GM21390 (cell line): ENCODE measurements at regions not wholly inside any gene's neighbourhood (a gene's known extent, or its start where the extent isn't known, plus 50 kb on each side); places are given as distances from the start of the nearest gene placed in this dataset.

Experiments used
- ATAC-seq: cut with Tn5 transposase; IDR thresholded peaks from one replicate; pipeline ENCODE4 v1.9.1; 2021; ENCODE audit not compliant: unreplicated experiment

DNA sequence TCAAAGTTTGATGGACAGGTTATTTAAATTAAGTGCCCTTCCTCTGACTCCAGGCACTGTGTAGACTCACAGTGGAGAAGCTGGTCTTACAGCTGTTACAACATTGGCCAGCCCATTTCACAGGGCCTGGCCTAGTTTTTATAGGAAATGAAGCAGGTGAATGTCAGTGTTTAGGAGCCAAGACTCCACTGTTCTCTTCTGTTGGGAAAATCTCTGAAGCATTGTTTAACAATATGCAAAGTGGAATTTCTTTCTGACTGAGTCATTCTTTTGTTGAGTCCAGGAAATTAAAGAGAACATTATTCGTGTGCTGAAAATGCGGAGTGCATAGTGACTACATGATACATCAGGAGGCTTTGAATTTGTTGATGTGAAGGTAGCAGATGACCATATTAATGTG lies 64.7 kb downstream of the ARRDC4 start:
- ATAC-seq, result no peak

DNA sequence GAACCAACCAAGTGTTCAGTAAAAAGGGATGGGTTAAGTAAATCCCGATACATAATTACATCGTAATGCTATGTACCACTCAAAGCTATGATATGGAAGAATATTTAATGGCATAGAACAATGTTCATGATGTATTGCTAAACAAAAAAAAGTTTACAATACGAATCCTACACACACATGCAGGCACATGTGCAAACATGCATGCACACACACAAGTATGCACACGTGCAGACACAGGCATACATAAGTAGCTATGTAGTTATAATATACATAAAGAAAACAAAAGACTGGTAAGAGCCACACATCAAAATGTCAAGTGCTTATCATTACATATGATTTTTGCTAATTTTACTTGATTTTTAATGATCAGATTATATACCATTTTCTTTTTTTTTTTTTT lies 74.2 kb downstream of the ARRDC4 start:
- ATAC-seq, result no peak

DNA sequence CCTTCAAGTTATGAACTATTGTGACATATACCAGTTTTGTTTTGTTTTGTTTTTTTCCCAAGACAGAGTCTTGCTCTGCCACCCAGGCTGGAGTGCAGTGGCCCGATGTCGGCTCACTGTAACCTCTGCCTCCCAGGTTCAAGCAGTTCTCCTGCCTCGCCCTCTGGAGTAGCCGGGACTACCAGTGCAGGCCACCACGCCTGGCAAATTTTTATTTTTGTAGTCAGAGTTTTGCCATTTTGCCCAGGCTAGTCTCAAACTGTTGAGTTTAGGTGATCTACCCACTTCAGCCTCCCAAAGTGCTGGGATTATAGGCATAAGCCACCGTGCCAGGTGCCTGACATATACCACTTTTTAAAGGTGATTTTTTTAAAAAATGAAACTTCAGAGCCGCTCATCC lies 74.6 kb downstream of the ARRDC4 start:
- no peak for ATAC-seq

DNA sequence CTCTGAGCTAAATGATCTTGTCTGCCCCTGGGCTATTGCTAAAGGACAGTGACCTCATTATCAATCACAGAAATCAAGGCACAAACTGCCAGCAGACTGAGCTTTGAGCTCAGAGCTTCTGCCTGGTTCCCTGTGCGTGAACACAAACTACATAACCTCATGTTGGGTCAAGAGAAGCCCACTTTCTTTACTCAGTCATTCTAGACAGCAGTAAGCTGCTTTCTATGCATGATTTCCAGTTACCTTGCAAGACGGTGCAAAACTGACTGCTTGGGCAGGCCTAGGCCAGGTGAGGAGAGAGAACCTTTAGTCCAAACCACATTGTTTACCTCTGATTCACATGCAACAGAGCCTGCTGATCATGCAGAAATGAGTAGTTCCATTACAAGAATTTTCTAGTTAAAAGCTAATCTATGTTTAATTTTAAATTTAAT lies 75.1 kb downstream of the ARRDC4 start:
- no peak for ATAC-seq

DNA sequence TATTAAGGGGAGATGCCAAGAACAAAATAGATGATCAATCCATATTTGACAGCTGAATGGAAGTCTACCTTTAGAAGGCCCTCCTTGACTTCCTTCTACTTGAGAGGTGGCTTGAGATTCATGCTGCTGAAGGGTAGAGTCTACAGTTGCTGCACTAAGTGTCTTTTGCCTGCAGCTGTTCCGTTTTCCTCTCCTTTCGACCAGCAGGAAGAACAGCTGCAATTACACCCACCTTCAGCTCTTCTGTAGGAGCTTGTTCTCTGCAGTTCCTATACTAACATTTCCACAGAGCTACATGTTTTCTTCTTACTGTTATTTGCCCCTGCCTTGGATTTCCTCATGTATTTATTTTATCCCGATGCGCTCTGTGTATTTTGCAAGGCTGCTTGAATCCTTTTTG lies 79.1 kb downstream of the ARRDC4 start:
- no peak for ATAC-seq

DNA sequence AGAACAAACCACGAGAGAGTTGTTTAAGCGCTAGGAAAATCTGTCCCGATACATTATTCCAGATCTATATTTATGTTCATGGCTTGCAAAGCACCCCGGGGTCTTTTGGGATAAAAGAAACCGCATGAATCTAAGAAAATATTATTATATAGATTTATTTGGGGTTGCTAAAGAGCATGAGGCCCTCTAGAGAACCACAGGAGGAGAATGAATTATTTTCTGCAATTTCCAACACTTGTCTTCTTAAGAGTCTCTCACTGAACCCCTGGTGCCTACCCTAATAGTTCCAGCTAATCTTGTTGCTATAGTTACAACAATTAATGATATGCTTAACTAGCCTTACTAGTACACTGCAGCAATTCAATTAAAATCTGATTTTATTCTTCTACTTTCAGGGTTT lies 79.6 kb downstream of the ARRDC4 start:
- ATAC-seq, result no peak

DNA sequence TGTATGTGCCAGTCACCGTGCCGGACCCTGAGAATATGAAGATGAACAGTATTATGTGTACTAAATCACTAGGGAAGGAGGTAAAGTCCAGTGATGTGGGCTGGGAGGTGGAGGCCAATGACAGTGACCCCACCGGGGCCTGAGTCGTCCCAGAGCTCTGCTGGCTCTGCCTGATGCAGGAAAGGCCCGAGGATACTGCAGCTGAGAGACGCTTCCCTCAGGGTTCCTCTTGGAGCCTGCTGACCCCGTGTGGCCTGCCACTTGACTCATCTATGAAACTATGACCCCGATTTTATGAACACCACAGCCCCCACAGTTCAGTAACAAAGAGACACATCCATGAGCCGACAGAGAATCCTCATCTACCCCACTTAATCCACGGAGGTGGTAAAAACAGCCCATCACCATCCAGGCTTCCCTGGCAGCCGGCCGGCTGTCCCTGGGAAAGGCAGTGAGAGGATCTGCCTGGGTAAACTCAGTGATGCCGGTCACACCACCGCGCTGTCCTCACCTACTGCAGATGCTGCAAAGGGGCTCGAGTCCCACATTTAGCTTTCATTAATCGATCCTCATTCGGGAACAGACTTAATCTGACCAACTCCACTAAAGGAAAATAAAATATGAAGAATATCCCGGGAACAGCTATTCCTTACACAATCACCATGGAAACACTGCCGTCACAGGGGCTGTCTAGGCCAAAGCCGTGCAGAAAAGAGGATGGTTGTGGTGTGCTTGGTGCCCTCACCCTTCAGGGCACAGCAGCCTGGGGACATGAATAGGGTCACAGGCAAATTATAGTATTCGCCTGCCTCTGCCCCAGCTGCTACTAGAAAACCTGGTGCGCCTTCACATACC lies 82.9 kb downstream of the ARRDC4 start:
- no peak for ATAC-seq

DNA sequence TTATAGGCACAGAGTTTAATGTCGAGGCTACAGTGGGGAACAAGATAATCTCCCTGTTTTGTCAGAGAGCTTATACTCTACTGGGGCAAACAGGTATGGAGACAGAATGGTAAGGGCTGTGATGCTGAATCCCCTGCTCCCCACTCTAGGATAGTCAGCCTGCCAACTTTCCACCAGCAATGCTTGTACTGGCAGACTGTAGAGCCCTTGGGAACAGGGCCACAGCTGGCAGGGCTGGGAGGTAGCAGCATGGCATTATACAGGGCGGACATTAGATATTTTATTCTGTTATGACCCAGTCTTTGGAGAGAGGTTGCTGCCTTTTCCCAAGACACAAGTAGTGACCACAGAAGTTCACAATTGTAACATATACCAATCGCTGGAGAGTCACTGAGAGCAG lies 91.2 kb downstream of the ARRDC4 start:
- no peak for ATAC-seq

DNA sequence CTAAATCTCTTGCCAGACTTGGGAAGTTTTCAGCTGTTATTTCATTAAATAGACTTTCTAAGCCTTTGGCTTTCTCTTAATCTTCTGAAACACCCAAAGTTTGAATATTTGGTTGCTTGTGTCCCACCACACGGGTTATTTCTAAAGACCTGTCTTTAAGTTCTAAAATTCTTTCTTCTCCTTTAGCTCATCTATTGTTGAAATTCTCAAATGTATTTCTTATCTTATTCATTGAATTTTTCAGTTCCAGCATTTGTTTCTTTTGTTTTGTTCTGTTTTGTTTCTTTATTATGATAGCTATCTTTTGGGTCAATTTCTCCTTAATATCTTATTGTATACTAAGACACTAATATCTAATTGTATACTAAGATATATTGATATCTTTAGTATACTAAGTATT lies 97.0 kb downstream of the ARRDC4 start:
- no peak for ATAC-seq

DNA sequence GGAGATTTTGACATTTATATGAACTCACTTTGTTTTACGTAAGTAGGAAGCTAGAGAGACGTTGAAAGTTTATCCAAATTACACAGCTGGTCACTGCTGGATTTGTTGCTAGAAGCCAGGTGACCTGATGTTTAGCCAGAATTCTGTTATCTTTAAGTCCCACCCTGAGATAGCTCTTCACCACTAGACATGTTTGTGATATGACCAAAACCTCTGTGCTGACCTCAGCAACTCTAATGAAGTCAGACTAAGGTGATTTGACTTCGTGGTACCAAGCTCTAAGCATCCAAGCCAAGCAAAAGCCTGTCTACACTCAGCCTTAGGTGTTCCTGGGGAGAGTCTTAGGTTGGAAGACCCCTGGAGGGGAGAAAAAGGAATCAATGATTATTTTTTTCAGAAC lies 102.4 kb downstream of the ARRDC4 start:
- no peak for ATAC-seq

DNA sequence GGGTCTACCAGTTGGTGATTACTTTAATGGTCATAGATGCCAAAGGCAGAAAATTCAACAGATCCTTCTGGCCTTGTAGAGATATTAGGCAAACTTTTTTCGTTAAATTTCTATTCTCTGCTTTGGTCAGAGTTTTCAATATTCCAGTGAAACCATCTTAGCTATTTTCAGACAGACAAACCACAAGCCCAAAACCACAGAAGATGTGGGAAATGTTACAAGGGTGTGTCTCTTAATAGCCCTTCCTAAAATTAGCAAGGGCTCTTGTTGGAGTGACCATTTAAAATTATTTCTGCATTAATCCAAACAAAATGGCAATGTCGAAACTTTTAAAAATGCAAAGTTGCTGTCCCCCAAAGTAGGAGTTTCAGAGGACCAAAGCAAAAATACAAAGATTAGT lies 102.8 kb downstream of the ARRDC4 start:
- ATAC-seq, result no peak

DNA sequence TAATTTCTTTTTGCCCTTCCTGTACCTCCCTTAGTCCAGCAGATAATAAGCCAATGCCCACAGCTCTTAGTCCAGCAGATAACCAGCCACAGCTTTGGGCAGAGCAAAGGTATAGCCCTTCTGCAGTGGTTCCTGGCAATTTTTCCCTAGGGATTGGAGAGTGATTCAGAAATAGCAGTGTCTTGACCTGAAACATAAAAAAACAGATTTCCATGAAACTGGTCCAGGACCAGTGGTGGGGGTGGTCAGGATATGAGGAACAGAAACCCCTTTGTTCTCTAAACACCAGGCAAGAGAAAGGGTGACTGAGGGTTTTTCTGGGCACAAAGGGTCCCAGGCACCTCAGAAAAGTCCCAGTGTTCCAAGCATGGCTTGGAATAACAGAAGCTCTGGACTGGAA lies 103.4 kb downstream of the ARRDC4 start:
- no peak for ATAC-seq

DNA sequence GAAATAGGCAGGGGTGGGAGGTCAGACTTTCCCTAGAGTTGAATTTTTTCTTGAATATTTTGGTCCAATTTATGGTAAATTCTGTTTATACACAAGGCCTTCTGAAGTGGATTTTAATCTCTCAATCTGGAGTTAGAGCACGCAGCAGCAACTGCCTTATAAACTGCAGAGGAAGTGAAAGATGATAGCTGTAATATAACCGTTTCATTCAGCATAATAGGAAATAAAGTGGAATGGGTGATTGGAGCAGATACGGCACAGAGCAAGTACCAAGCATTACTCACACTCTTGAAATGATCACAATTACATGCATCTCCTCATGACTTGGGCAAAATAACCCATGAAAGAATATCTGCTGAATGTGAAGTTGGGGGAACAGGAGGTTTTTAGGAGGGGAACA lies 106.8 kb downstream of the ARRDC4 start:
- ATAC-seq, result no peak

DNA sequence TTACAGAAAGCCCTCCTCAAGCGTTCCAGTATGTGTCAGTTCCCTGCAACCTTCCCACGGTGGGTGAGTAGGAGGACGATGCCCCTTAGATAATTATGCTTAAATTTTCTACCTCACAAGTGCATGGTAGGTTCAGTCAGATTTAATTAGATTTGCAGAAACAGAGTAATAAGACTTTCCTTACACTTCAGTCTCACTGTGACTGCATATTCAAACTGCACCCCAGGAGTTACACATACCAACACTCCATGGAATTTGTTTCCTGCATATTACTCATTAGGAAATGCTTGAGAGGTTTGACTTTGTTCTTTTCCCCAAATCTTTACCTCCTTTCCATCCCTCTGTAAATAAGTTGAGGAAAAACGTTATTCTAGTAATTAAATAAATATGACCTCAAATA lies 108.8 kb downstream of the ARRDC4 start:
- ATAC-seq, result no peak

DNA sequence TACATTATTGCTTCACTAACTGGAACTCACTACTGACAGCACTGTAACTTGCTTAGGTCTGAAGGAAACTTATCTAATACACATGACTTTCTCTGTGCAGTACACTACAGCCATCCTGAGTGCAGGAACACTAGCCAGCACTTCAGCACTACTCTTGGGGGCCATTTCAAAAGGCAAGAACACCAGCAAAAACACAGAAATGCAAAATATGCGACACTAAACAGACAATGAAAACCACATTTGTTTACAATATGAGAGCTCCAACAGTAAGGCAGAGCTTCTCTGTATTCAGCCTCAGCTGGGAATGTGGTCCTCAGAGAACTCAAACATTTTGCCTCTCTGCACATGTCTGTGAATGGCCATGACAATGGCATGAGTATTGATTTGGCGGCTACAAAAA lies 109.6 kb downstream of the ARRDC4 start:
- no peak for ATAC-seq

DNA sequence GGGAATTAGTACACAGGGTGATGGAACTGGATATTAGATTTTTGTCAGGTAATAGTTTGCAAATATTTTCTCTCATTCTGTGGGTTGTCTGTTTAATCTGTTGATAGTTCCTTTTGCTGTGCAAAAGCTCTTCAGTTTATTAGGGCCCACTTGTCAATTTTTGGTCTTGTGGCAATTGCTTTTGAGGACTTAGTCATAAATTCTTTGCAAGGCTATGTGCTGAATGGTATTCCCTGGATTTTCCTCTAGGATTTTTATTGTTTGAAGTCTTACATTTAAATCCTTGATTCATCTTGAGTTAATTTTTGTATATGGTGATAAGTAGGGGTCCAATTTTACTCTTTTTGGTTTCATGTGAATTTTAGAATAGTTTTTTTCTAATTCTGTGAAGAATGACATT lies 111.3 kb downstream of the ARRDC4 start:
- ATAC-seq, result no peak

DNA sequence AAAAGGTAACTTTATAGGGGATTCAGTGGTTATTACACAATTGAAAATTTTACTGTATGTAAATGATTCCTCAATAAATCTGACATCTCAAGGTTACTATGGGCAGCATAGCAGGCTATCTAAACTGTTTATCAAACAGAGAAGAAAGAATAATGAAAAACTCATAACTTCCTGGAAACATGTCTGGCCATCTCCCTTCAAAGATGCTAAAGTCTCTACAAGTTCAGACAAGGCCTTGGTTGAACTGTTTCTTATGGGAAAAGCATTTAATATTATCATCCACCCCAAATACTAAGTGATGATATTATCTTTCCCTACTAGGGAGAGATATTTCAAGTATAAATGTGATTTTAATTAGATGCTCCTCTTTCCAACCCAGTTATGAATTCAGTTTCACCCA lies 114.9 kb downstream of the ARRDC4 start:
- ATAC-seq, result no peak

DNA sequence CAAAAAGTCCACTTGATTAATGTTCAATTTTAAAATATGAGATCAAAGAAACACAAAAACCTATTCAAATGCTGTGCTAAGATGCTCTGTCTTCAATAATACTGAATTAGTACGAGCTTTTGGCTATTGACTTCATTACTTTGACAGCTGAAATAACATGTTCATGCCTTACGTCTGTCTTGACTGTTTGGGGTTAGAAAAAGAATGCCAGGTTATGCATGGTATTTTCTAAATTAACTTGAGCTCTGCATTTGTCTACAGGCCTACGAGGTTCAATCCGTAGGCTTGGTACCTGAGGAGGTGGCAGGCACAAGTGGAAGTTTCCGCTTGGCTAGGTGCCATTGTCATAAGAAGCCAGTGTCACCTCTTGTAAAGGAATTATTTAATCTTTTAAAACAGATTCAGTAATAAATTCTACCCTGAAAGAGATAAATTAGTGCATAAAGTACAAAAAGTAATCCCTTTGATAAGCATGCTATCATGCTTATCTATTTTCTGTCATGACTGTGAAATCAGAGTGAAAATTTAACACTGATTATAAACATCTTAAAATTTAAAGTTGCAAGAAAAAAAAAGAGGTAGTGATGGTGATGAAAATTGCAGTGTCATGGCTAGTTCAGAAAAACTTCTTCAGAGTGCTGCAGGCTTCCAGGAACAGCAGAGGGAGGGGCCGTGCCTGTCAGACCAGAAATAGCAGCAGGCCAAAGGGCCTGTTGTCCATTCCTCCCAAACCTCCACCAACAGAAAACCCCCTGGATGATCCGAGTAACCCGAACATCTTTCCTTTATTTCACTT lies 115.7 kb downstream of the ARRDC4 start:
- no peak for ATAC-seq

DNA sequence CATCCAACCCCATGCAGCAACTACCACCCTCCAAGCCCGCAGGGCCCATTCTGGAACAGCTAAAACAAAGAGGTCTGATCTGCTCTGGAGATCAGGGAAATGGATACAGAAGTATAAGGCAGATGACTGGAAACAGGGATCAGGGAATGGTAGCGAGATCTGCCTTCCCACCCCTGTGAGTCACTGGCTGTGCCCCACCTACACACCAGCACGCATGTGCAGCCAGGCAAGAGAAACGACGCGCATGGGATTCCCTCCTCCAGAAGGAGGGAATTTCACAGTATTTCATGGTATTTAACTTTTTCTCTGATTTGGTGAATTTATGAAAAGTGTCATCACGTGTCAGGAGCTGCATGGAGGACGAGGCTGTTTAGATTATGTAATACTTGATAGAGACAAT lies 116.7 kb downstream of the ARRDC4 start:
- no peak for ATAC-seq

DNA sequence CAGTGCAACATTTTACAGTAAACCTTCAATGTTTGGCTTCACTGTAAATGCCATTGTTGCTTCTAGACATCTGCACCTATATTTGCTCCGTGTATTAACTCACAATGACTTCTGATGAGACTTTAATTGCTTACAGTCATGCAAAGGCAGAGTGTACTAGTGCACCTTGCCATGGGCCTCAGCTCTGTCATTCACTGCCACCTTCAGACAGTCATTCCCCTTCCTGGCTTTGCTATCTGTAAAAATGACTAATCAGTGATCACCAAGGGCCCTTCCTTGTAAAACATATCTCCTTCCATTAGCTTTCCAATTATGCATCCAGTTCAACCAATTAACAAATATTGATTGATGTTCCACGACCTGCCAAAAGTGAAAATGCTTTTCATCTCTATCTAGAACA lies 120.3 kb downstream of the ARRDC4 start:
- ATAC-seq, result no peak

DNA sequence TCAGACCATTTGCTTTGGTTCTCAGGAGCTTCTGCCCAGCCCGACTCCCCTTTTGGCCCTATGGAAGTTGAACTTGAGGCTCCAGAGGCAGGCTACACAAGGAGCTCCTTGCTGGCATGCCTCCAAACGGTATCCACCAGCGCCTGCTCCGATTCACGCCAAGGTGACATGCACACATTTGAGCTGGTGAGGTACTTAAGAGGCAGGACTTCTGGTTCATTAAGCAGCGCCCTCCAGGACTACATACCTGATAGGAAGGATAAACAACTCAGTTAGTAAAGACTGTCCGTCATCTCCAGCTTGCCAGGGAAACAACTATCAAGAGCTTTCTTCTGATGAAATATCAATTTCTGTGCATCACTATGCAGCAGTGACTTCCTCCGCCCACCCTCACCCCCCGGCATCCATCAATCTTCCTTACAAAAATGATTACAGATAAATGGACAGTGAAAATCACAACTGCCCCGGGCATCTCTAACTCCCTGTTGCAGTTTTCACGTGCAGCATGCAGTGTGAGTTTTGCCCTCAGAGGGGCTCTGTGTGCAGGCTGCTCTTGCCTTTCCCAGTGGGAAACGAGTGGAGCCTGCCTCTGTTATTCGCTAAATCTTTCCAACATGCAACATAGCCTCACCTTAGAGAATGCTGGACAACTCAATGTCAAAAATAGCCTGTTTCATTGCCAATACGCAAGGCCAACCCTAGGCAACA lies 122.9 kb downstream of the ARRDC4 start:
- no peak for ATAC-seq
